ENCODE measurements at regions not wholly inside any gene's neighbourhood (a gene's known extent, or its start where the extent isn't known, plus 50 kb on each side); places are given as distances from the start of the nearest gene placed in this dataset.
A peak's percentile ranks its signal among the peaks of the same experiment; 100 is the strongest.

- 82% methylated on average over 9 of the region's 9 CpGs for WGBS
- Histone ChIP-seq H3K27ac (replicated peaks in 1 of 4) (no peak overlapping the region), H3K4me1 (no peaks in the 10 kb centered on the region), H3K27me3 (peaks cover 0 to 5% (median 0%) of the 10 kb centered on the region in 4 donors), H3K36me3 (no peaks in the 10 kb centered on the region), H3K4me3 (no peak overlapping the region), H3K9me3 (peaks cover 0 to 15% (median 9%) of the 10 kb centered on the region in 4 donors)
- intact Hi-C loops (cut with DNase I): no loop called here
- DNase-seq (ENCODE audit: extremely low spot score): no peak
- no peak for TF ChIP-seq CTCF (IDR thresholded peaks at IDR 0.05)
- TF ChIP-seq POLR2AphosphoS5 (IDR thresholded peaks at IDR 0.05): no peak
- no peak for TF ChIP-seq EP300 (IDR thresholded peaks at IDR 0.05)
Observed at GRCh38 chr2:45152691-45153090, 143.4 kb upstream of the SIX2 start.

- peak; percentile 47 for DNase-seq (ENCODE audit: extremely low spot score)
- no peaks in the 10 kb centered on the region for H3K4me1 ChIP-seq
- 80% methylated on average over 14 of the region's 14 CpGs for WGBS
- H3K4me3 ChIP-seq: no peak overlapping the region
- H3K36me3 ChIP-seq: no peaks in the 10 kb centered on the region
- TF ChIP-seq EP300 (IDR thresholded peaks at IDR 0.05) (no peak), CTCF (IDR thresholded peaks at IDR 0.05) (no peak), POLR2AphosphoS5 (IDR thresholded peaks at IDR 0.05) (no peak), POLR2A (IDR thresholded peaks at IDR 0.05; ENCODE audit: low read depth) (no peak)
- intact Hi-C loops (cut with DNase I): no loop called here
- peaks cover 0 to 2% (median under 1%) of the 10 kb centered on the region in 4 donors for H3K9me3 ChIP-seq
- H3K27me3 ChIP-seq: peaks cover 0 to 45% (median 3%) of the 10 kb centered on the region in 4 donors
- no peak overlapping the region for H3K27ac ChIP-seq (replicated peaks in 1 of 4)
Observed at GRCh38 chr2:45145073-45145899, 136.0 kb upstream of the SIX2 start.

- Histone ChIP-seq H3K27ac (replicated peaks in 1 of 4) (no peak overlapping the region), H3K4me3 (no peak overlapping the region), H3K27me3 (peaks cover 0 to 45% (median 3%) of the 10 kb centered on the region in 4 donors), H3K36me3 (no peaks in the 10 kb centered on the region), H3K4me1 (no peaks in the 10 kb centered on the region), H3K9me3 (no peaks in the 10 kb centered on the region)
- no peak for DNase-seq (ENCODE audit: extremely low spot score)
- intact Hi-C loops (cut with DNase I): no loop called here
- 91% methylated on average over 5 of the region's 5 CpGs for WGBS
- no peak for TF ChIP-seq POLR2AphosphoS5 (IDR thresholded peaks at IDR 0.05)
- TF ChIP-seq POLR2A (IDR thresholded peaks at IDR 0.05; ENCODE audit: low read depth): no peak
- no peak for TF ChIP-seq EP300 (IDR thresholded peaks at IDR 0.05)
- TF ChIP-seq CTCF (IDR thresholded peaks at IDR 0.05): no peak
Observed at GRCh38 chr2:45141883-45142866, 132.9 kb upstream of the SIX2 start.

- DNase-seq (ENCODE audit: extremely low spot score): no peak
- intact Hi-C loops (cut with DNase I): no loop called here
- Histone ChIP-seq H3K27me3 (peaks cover 0 to 42% (median 3%) of the 10 kb centered on the region in 4 donors), H3K36me3 (no peaks in the 10 kb centered on the region), H3K9me3 (no peaks in the 10 kb centered on the region), H3K27ac (replicated peaks in 1 of 4) (no peak overlapping the region), H3K4me1 (no peaks in the 10 kb centered on the region), H3K4me3 (no peak overlapping the region)
- no peak for TF ChIP-seq EP300 (IDR thresholded peaks at IDR 0.05)
- no peak for TF ChIP-seq POLR2AphosphoS5 (IDR thresholded peaks at IDR 0.05)
- no peak for TF ChIP-seq CTCF (IDR thresholded peaks at IDR 0.05)
- 92% methylated on average over 3 of the region's 3 CpGs for WGBS
Observed at GRCh38 chr2:45140675-45141074, 131.4 kb upstream of the SIX2 start.

Measured in esophagus muscularis mucosa (tissue), 4 donors.